ENCODE measurements at regions not wholly inside any gene's neighbourhood (a gene's known extent, or its start where the extent isn't known, plus 50 kb on each side); places are given as distances from the start of the nearest gene placed in this dataset.

DNA sequence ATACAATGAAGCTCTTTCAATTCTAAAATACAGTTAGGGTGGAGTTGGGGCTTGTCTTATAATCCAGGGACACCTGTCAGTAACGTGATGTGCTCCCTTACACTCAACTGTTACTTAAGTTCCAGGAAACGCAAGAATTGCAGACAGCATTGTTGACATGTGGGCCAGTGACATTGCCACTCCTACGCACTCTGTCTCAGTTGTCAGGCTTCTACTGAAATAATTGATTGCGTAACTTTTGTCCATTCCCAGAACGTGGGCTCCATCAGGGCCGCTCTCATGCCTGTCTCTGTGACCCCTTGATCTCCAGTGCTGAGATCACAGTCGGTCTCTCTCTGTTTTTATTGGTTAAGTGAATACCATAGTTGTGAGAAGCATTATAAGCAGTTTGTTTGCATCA lies 487.8 kb downstream of the GALR1 start:
- TF ChIP-seq FOXA1 (IDR thresholded peaks at IDR 0.05) = no peak
- TF ChIP-seq TARDBP (IDR thresholded peaks at IDR 0.05) = no peak
- no peak for TF ChIP-seq FOXK2 (IDR thresholded peaks at IDR 0.05)
- no peak for TF ChIP-seq SUZ12 (IDR thresholded peaks at IDR 0.05)
- no peak for TF ChIP-seq SP1 (IDR thresholded peaks at IDR 0.05)
